Fibroblast of pulmonary artery (primary cell): ENCODE measurements at regions not wholly inside any gene's neighbourhood (a gene's known extent, or its start where the extent isn't known, plus 50 kb on each side); places are given as distances from the start of the nearest gene placed in this dataset.
"Not testable (repeated sequence)": the region's sequence is repeated elsewhere in the genome, so short reads cannot be mapped to it uniquely, and the experiment has no call there.

ENCODE experiments used
- DNase-seq: peaks from one replicate; pipeline ENCODE4 v3.0.0-alpha.2; 2010; ENCODE audit warnings: low read depth
- H3K4me3 ChIP-seq: replicated peaks from 2 replicates; pipeline ENCODE4 v1.5.1; 2011; ENCODE audit warnings: low read depth, mild to moderate bottlenecking, control low read depth, low read length, moderate library complexity
- TF ChIP-seq, protein P1 (sequence below): IDR thresholded peaks from 2 replicates; pipeline ENCODE4 v1.5.1; 2011; ENCODE audit warnings: mild to moderate bottlenecking, control low read depth, low read length, inconsistent platforms; ENCODE audit errors: missing control alignments

DNA sequence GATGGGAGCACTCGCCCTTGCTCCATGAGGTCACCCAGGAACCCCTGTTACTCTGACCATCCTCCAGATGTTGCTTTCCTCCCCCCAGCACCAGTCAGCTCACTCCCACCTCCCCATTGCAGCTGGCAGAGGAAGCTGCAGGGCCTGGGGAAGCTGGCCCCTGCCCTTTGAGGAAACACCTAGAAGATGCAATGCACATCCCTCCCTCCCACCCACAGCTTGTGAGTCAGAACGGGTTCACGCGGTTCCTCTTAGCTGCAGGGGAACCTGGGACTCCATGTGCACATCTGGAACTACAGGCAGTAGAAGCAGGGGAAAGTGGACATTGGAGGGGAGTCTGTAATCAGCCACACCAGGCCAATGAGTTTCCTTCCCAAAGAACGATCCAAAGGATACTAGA is 96.9 kb downstream of the KATNIP start:
- TF ChIP-seq, protein P1, sequence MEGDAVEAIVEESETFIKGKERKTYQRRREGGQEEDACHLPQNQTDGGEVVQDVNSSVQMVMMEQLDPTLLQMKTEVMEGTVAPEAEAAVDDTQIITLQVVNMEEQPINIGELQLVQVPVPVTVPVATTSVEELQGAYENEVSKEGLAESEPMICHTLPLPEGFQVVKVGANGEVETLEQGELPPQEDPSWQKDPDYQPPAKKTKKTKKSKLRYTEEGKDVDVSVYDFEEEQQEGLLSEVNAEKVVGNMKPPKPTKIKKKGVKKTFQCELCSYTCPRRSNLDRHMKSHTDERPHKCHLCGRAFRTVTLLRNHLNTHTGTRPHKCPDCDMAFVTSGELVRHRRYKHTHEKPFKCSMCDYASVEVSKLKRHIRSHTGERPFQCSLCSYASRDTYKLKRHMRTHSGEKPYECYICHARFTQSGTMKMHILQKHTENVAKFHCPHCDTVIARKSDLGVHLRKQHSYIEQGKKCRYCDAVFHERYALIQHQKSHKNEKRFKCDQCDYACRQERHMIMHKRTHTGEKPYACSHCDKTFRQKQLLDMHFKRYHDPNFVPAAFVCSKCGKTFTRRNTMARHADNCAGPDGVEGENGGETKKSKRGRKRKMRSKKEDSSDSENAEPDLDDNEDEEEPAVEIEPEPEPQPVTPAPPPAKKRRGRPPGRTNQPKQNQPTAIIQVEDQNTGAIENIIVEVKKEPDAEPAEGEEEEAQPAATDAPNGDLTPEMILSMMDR = no peak
- peak; percentile 9 for DNase-seq
- no peak overlapping the region for H3K4me3 ChIP-seq

DNA sequence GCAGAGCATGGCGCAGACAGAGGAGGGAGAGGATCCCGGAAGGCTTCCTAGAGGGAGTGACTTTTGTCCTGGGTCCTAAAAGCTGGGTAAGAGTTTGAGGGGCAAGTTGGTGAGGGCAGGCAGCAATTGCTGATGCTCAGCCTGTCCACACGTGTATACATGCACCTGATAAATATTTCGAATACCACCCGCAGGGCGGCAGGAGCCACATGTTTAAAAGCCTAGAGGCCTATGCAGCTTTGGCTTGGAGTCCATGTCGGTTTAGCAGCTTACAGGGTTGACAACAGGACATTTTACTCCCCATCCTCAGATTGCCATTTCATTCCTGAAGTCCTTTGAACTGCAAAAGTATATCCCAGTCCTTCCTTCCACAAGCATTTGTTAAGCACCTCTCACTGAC is 99.1 kb downstream of the KATNIP start:
- TF ChIP-seq, protein P1 = no peak
- H3K4me3 ChIP-seq = no peak overlapping the region
- no peak for DNase-seq

DNA sequence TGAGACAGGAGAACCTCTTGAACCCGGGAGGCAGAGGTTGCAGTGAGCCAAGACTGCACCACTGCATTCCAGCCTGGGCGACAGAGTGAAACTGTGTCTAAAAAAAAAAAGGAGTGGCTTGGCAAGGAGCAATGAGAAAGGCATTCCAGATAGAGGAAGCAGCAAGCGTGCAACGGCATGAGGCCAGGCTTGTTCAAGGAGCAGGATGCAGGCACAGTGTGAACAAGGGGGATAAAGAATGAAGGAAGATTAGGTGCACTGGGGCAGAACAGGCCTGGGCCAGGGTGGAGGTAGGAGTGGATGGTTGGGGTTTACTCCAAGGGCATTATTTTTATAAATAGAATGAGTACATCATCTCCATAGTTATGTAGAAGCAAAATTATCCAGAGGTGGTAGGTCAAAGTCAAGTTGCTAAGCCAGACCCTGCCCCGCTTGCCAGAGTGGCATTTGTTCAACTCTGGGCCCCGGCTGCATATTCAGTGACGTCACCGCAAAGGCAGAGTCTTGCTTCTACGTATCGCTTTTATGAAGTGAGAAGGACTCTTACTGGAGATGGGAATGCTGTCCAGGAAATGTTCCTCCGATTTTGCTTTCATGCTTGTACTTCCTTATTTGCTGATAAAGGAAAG is 100.2 kb downstream of the KATNIP start:
- H3K4me3 ChIP-seq = no peak overlapping the region
- TF ChIP-seq, protein P1 = no peak
- DNase-seq = peak; percentile 46

DNA sequence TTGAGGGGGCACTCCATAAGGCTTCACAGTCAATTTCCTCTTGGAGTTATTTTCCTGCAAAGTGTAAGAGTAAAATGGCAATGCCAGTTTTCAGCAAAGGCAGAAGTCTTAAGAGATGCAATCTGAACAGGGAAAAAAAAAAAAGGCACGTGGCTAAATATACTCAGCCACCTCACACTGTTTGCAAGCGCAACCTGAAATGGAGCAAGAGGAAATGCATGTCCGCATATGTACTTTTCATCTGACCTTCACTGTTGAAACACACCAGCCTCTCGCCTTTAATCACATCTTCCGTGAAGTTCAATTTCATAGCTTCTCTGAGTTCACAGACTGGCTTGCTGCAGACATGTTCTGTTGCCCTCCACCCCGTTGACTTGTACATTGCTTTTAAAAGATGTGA is 101.4 kb downstream of the KATNIP start:
- H3K4me3 ChIP-seq = no peak overlapping the region
- DNase-seq = no peak
- TF ChIP-seq, protein P1 = no peak

DNA sequence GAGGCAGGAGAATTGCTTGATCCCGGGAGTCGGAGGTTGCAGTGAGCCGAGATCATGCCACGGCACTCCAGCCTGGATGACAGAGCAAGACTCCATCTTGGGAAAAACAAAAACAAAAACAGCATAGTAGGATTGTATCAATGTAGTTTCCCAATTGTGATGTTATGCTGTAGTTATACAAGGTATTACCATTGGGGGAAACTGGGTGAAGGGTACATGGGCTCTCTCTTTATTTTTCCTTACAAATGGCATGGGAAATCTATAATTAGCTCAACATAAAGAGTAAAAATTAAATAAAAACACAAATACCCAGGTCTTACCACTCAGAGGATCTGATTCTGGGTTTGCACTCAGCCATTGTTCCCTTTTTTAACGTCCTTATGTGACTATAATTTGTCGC is 107.9 kb downstream of the KATNIP start:
- no peak overlapping the region for H3K4me3 ChIP-seq
- TF ChIP-seq, protein P1 = no peak
- DNase-seq = no peak

DNA sequence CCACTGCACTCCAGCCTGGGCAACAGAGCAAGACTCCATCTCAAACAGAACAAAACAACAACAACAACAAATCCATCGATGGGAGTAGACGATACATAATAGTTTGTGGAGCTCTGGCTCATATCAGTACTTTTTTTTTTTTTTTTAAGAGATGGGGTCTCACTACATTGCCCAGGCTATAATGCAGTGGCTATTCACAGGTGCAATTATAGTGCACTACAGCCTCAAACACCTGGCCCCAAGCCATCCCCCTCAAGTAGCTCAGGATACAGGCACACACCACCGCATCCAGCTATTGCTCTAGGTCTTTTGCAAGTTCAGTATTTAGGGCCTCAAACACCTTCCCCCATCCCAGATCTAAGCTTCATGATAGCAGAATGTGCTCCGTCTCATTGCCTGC is 110.6 kb downstream of the KATNIP start:
- TF ChIP-seq, protein P1 = no peak
- no peak for DNase-seq
- H3K4me3 ChIP-seq = no peak overlapping the region

DNA sequence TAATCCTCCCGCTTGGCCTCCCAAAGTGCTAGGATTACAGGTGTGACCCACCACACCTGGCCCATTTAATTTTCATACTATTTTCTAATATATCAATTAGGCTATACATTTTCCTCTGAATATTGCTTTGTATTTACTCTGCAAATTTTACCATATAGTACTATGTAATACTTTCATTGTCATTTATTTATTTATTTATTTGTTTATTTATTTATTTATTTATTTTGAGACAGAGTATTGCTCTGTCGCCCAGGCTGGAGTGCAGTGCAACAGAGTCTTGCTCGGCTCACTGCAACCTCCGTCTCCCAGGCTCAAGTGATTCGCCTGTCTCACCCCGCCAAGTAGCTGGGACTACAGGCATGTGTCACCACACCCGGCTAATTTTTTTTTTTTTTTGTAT is 113.3 kb downstream of the KATNIP start:
- not testable (repeated sequence) for H3K4me3 ChIP-seq, DNase-seq
